ENCODE measurements at regions not wholly inside any gene's neighbourhood (a gene's known extent, or its start where the extent isn't known, plus 50 kb on each side); places are given as distances from the start of the nearest gene placed in this dataset.
"Not testable (repeated sequence)": the region's sequence is repeated elsewhere in the genome, so short reads cannot be mapped to it uniquely, and the experiment has no call there.

- Histone ChIP-seq H3K36me3 (ENCODE audit: insufficient read depth, low read length) (no peaks in the 10 kb centered on the region), H3K27me3 (ENCODE audit: insufficient read depth, low read length) (no peaks in the 10 kb centered on the region), H3K4me1 (ENCODE audit: insufficient read depth, low read length) (peaks cover 9% of the 10 kb centered on the region), H3K4me3 (ENCODE audit: low read length) (no peak overlapping the region), H3K9me3 (ENCODE audit: low read length) (no peaks in the 10 kb centered on the region), H2AFZ (ENCODE audit: low read depth, low read length) (no peak overlapping the region)
Measured at GRCh38 chr3:182148360-182148759, 436.6 kb downstream of the SOX2 start.

DNA sequence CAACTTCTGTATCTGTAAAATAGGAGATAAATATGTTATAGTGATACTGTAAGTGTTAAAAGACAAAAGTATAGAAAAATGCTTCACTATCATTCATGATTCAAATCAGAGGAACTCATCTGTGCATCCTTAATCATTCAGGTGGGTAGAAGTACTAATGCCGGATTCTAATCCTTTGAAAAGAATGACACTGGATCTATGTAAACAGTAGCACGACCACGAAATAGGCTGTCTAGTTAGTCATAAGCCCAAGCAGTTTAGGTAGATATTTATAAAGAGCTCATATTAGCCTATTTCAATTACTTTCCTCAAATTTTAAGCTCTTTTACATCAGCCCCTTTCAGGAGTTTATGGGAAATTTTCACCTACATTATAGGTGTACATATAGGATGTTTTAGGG, 437.9 kb downstream of the SOX2 start:
- no peaks in the 10 kb centered on the region for H3K27me3 ChIP-seq (ENCODE audit: insufficient read depth, low read length)
- H2AFZ ChIP-seq (ENCODE audit: low read depth, low read length) = no peak overlapping the region
- H3K36me3 ChIP-seq (ENCODE audit: insufficient read depth, low read length) = no peaks in the 10 kb centered on the region
- H3K4me3 ChIP-seq (ENCODE audit: low read length) = no peak overlapping the region
- H3K9me3 ChIP-seq (ENCODE audit: low read length) = no peaks in the 10 kb centered on the region
- no peaks in the 10 kb centered on the region for H3K4me1 ChIP-seq (ENCODE audit: insufficient read depth, low read length)

DNA sequence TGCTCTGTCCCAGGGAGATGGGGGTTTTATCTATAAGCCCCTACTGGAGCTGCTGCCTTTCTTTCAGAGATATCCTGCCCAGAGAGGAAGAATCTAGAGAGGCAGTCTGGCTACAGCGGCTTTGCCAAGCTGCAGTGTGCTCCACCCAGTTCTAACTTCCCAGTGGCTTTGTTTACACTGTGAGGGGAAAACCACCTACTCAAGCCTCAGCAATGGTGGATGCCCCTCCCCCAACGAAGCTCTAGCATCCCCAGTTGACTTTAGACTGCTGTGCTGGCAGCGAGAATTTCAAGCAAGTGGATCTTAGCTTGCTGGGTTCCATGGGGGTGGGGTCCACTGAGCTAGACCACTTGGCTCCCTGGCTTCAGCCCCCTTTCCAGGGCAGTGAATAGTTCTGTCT, 444.6 kb downstream of the SOX2 start:
- H2AFZ ChIP-seq (ENCODE audit: low read depth, low read length); H3K4me1 ChIP-seq (ENCODE audit: insufficient read depth, low read length); H3K4me3 ChIP-seq (ENCODE audit: low read length); H3K27me3 ChIP-seq (ENCODE audit: insufficient read depth, low read length); H3K36me3 ChIP-seq (ENCODE audit: insufficient read depth, low read length); H3K9me3 ChIP-seq (ENCODE audit: low read length): not testable (repeated sequence)

DNA sequence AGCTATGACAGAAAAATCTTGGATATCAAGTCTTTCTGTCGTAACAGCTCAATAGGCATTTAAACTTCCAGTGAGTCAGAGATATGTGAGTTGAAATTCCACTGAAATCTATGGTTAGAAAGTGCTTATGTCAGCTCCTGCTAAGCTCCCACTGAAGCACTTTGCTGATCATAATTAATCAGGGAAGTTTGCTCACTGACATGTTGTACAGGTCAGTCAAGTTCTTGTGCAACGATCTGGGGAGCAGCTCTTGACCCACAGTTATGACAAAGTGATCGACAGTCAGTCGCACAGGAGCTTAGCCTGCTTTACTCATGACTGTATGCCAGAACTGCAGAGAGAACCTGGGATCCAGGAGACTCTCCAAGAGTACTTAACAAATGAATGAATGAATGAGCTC, 453.5 kb downstream of the SOX2 start:
- Histone ChIP-seq H3K9me3 (ENCODE audit: low read length) (no peaks in the 10 kb centered on the region), H3K4me1 (ENCODE audit: insufficient read depth, low read length) (peaks cover 4% of the 10 kb centered on the region), H3K27me3 (ENCODE audit: insufficient read depth, low read length) (no peaks in the 10 kb centered on the region), H3K36me3 (ENCODE audit: insufficient read depth, low read length) (no peaks in the 10 kb centered on the region), H3K4me3 (ENCODE audit: low read length) (no peak overlapping the region), H2AFZ (ENCODE audit: low read depth, low read length) (no peak overlapping the region)

GRCh38 chr3:182172534-182172933, 460.8 kb downstream of the SOX2 start:
- Histone ChIP-seq H3K4me1 (ENCODE audit: insufficient read depth, low read length) (peaks cover 10% of the 10 kb centered on the region), H3K36me3 (ENCODE audit: insufficient read depth, low read length) (no peaks in the 10 kb centered on the region), H3K27me3 (ENCODE audit: insufficient read depth, low read length) (no peaks in the 10 kb centered on the region), H3K4me3 (ENCODE audit: low read length) (no peak overlapping the region), H3K9me3 (ENCODE audit: low read length) (no peaks in the 10 kb centered on the region), H2AFZ (ENCODE audit: low read depth, low read length) (no peak overlapping the region)

GRCh38 chr3:182178488-182179200, 466.9 kb downstream of the SOX2 start:
- Histone ChIP-seq H3K4me1 (ENCODE audit: insufficient read depth, low read length) (peaks cover 3% of the 10 kb centered on the region), H3K4me3 (ENCODE audit: low read length) (no peak overlapping the region), H3K36me3 (ENCODE audit: insufficient read depth, low read length) (no peaks in the 10 kb centered on the region), H2AFZ (ENCODE audit: low read depth, low read length) (no peak overlapping the region), H3K9me3 (ENCODE audit: low read length) (no peaks in the 10 kb centered on the region), H3K27me3 (ENCODE audit: insufficient read depth, low read length) (no peaks in the 10 kb centered on the region)

GRCh38 chr3:182179631-182180030, 467.9 kb downstream of the SOX2 start:
- peaks cover 10% of the 10 kb centered on the region for H3K4me1 ChIP-seq (ENCODE audit: insufficient read depth, low read length)
- H3K4me3 ChIP-seq (ENCODE audit: low read length) = no peak overlapping the region
- no peaks in the 10 kb centered on the region for H3K36me3 ChIP-seq (ENCODE audit: insufficient read depth, low read length)
- H2AFZ ChIP-seq (ENCODE audit: low read depth, low read length) = no peak overlapping the region
- no peaks in the 10 kb centered on the region for H3K9me3 ChIP-seq (ENCODE audit: low read length)
- no peaks in the 10 kb centered on the region for H3K27me3 ChIP-seq (ENCODE audit: insufficient read depth, low read length)

- Histone ChIP-seq H3K4me3 (ENCODE audit: low read length) (no peak overlapping the region), H3K9me3 (ENCODE audit: low read length) (no peaks in the 10 kb centered on the region), H3K27me3 (ENCODE audit: insufficient read depth, low read length) (no peaks in the 10 kb centered on the region), H3K36me3 (ENCODE audit: insufficient read depth, low read length) (no peaks in the 10 kb centered on the region), H2AFZ (ENCODE audit: low read depth, low read length) (no peak overlapping the region), H3K4me1 (ENCODE audit: insufficient read depth, low read length) (peaks cover 15% of the 10 kb centered on the region)
Measured at GRCh38 chr3:182180654-182181385, 469.1 kb downstream of the SOX2 start.

DNA sequence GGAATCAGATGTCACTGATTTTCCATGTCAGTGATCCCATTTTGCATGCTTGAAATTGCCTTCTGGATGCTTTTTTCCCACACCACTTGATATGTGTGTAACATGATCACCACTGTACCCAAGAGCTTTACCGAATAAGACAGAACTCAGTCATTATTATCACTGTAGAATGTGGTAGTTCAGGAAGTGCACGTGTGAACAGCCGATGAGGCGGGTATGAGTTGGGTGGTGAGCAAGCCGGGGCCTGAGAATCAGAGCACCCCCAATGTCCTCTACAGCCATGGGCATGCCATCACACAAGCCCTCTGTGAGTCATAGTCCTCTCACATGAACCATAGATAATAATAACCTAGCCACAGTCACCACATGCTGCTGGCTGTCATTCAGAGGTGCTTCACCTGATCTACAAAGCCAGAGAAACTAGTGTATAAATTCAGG, 470.8 kb downstream of the SOX2 start:
- Histone ChIP-seq H3K27me3 (ENCODE audit: insufficient read depth, low read length) (no peaks in the 10 kb centered on the region), H3K4me1 (ENCODE audit: insufficient read depth, low read length) (peaks cover 15% of the 10 kb centered on the region), H3K9me3 (ENCODE audit: low read length) (no peaks in the 10 kb centered on the region), H3K36me3 (ENCODE audit: insufficient read depth, low read length) (no peaks in the 10 kb centered on the region), H3K4me3 (ENCODE audit: low read length) (no peak overlapping the region), H2AFZ (ENCODE audit: low read depth, low read length) (no peak overlapping the region)

DNA sequence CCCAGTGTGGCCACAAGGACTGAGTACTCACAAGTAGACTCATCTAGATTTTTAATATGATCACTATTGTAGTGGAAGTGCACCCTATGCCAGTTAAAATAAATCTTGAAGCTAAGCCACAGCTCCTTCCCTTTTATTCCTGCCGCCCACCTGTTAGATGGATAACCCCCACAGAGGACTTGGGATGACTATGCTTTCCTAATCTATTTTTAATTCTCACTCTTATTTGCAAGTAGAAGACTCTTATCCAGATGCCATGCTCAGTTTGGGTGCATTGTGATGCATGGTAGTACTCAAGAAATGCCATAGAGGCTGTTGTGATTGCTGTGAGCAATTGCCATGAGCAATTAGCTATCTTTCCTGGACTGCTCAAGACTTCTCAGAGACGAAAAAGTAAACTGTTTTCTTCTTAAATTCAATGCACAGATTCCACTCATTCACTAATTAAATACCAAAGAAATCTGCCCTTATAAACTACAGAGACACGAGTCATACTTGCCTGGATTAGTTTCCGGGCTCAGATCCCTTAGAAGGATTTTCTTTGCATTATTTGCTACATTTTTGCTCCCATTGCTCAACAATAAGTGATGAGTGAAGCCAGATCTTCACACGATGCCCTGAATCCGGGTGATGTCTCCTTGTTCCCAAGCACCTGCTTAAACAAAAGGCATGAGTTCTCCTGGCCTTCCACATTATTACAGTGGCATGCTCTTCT, 472.1 kb downstream of the SOX2 start:
- Histone ChIP-seq H3K4me3 (ENCODE audit: low read length) (no peak overlapping the region), H3K27me3 (ENCODE audit: insufficient read depth, low read length) (no peaks in the 10 kb centered on the region), H2AFZ (ENCODE audit: low read depth, low read length) (no peak overlapping the region), H3K36me3 (ENCODE audit: insufficient read depth, low read length) (no peaks in the 10 kb centered on the region), H3K9me3 (ENCODE audit: low read length) (no peaks in the 10 kb centered on the region), H3K4me1 (ENCODE audit: insufficient read depth, low read length) (peaks cover 14% of the 10 kb centered on the region)

DNA sequence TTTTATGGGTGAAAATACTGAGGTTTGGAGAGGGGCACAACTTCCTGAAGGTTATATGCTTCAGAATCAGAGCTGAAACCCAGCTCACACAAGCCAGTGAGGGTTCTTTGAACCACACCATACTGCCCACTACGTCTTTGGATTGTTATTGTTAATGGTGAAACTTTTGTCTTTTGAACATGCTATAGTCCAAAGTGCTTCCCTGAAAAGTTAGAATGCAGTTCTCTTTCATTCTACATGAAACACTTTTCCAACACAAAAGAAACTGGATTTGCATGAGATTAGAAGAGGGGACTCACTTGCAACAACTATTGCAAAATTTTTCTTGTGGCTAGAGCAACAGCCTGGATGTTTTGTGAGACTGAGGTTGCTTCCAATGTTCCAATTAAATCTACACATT, 473.6 kb downstream of the SOX2 start:
- Histone ChIP-seq H3K9me3 (ENCODE audit: low read length) (no peaks in the 10 kb centered on the region), H3K4me1 (ENCODE audit: insufficient read depth, low read length) (peaks cover 12% of the 10 kb centered on the region), H3K36me3 (ENCODE audit: insufficient read depth, low read length) (no peaks in the 10 kb centered on the region), H2AFZ (ENCODE audit: low read depth, low read length) (no peak overlapping the region), H3K27me3 (ENCODE audit: insufficient read depth, low read length) (no peaks in the 10 kb centered on the region), H3K4me3 (ENCODE audit: low read length) (no peak overlapping the region)

DNA sequence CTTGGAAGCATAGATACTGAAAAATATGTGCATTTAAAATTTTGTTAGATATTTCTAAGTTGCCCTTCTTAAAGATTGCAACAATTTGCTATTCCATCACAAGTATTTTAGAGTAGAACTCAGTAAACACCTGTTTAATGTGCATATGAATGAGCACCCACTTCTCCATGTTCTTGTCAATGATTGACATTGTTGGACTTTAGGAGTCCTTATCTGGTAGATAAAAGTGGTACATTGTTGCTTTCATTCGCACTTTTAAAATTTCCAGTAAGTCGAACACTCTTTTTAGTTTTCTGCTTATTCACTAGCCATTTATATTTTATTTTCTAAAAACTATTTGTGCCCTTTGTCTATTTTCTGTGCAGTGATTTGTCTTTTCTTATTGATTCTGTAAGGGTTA, 478.3 kb downstream of the SOX2 start:
- no peaks in the 10 kb centered on the region for H3K27me3 ChIP-seq (ENCODE audit: insufficient read depth, low read length)
- H3K4me1 ChIP-seq (ENCODE audit: insufficient read depth, low read length) = peaks cover 6% of the 10 kb centered on the region
- no peaks in the 10 kb centered on the region for H3K36me3 ChIP-seq (ENCODE audit: insufficient read depth, low read length)
- no peak overlapping the region for H2AFZ ChIP-seq (ENCODE audit: low read depth, low read length)
- no peak overlapping the region for H3K4me3 ChIP-seq (ENCODE audit: low read length)
- no peaks in the 10 kb centered on the region for H3K9me3 ChIP-seq (ENCODE audit: low read length)

- H3K4me1 ChIP-seq (ENCODE audit: insufficient read depth, low read length) = peaks cover 31% of the 10 kb centered on the region
- no peaks in the 10 kb centered on the region for H3K27me3 ChIP-seq (ENCODE audit: insufficient read depth, low read length)
- no peaks in the 10 kb centered on the region for H3K36me3 ChIP-seq (ENCODE audit: insufficient read depth, low read length)
- H2AFZ ChIP-seq (ENCODE audit: low read depth, low read length) = no peak overlapping the region
- no peaks in the 10 kb centered on the region for H3K9me3 ChIP-seq (ENCODE audit: low read length)
- no peak overlapping the region for H3K4me3 ChIP-seq (ENCODE audit: low read length)
Measured at GRCh38 chr3:182198345-182198744, 486.6 kb downstream of the SOX2 start.
